H9 (cell line): ENCODE measurements at regions not wholly inside any gene's neighbourhood (a gene's known extent, or its start where the extent isn't known, plus 50 kb on each side); places are given as distances from the start of the nearest gene placed in this dataset.

Source experiments
- DNase-seq: peaks from one replicate; pipeline ENCODE4 v3.0.0-alpha.2; 2017
- H2AFZ ChIP-seq: one replicate; pipeline ENCODE4 v1.6.1; 2013; ENCODE audit warnings: mild to moderate bottlenecking, low read length, control low read depth, moderate library complexity
- H2AK5ac ChIP-seq: 2 replicates; pipeline ENCODE4 v1.6.1; 2013; ENCODE audit warnings: low read length, control low read depth, mixed read lengths; ENCODE audit not compliant: insufficient read length
- H2BK120ac ChIP-seq: one replicate; pipeline ENCODE4 v1.6.1; 2013; ENCODE audit warnings: low read depth, mild to moderate bottlenecking, low read length, control low read depth, inconsistent platforms; ENCODE audit not compliant: poor library complexity, severe bottlenecking
- H2BK12ac ChIP-seq: 2 replicates; pipeline ENCODE4 v1.6.1; 2013; ENCODE audit warnings: low read length, control low read depth, mixed read lengths, low read depth; ENCODE audit not compliant: insufficient read length
- H2BK15ac ChIP-seq: 2 replicates; pipeline ENCODE4 v1.6.1; 2013; ENCODE audit warnings: low read depth, low read length, control low read depth
- H2BK20ac ChIP-seq: one replicate; pipeline ENCODE4 v1.6.1; 2013; ENCODE audit warnings: low read depth, mild to moderate bottlenecking, low read length, control low read depth, inconsistent platforms; ENCODE audit not compliant: poor library complexity, severe bottlenecking
- H2BK5ac ChIP-seq: 2 replicates; pipeline ENCODE4 v1.6.1; 2013; ENCODE audit warnings: low read length, control low read depth, mixed read lengths; ENCODE audit not compliant: insufficient read length
- H3K14ac ChIP-seq: 2 replicates; pipeline ENCODE4 v1.6.1; 2013; ENCODE audit warnings: low read length, control low read depth; ENCODE audit not compliant: insufficient read depth
- H3K18ac ChIP-seq: 2 replicates; pipeline ENCODE4 v1.6.1; 2013; ENCODE audit warnings: low read depth, mild to moderate bottlenecking, mixed read lengths, low read length, control low read depth; ENCODE audit not compliant: insufficient read length
- H3K23ac ChIP-seq: 2 replicates; pipeline ENCODE4 v1.6.1; 2013; ENCODE audit warnings: low read length, control low read depth, mixed read lengths, low read depth; ENCODE audit not compliant: insufficient read length
- H3K23me2 ChIP-seq: 2 replicates; pipeline ENCODE4 v1.6.1; 2013; ENCODE audit warnings: low read depth, mild to moderate bottlenecking, mixed read lengths, low read length, control low read depth; ENCODE audit not compliant: insufficient read length, poor library complexity, severe bottlenecking
- H3K27ac ChIP-seq: 2 replicates; pipeline ENCODE4 v1.5.1; 2013; ENCODE audit warnings: low read length, control low read depth, mixed read lengths, low read depth; ENCODE audit not compliant: insufficient read length
- H3K27me3 ChIP-seq: 2 replicates; pipeline ENCODE4 v1.6.1; 2013; ENCODE audit warnings: low read length, control low read depth, inconsistent platforms; ENCODE audit not compliant: insufficient read depth
- H3K4ac ChIP-seq: 2 replicates; pipeline ENCODE4 v1.6.1; 2013; ENCODE audit warnings: low read depth, mild to moderate bottlenecking, control low read depth, inconsistent platforms, low read length, moderate library complexity
- H3K4me1 ChIP-seq: 2 replicates; pipeline ENCODE4 v1.6.1; 2013; ENCODE audit warnings: low read length, control low read depth, inconsistent platforms; ENCODE audit not compliant: insufficient read depth
- H3K4me2 ChIP-seq: 2 replicates; pipeline ENCODE4 v1.6.1; 2013; ENCODE audit warnings: low read length, control low read depth, mixed read lengths; ENCODE audit not compliant: insufficient read length, insufficient read depth
- H3K56ac ChIP-seq: 2 replicates; pipeline ENCODE4 v1.6.1; 2013; ENCODE audit warnings: low read depth, mild to moderate bottlenecking, mixed read lengths, low read length, control low read depth; ENCODE audit not compliant: insufficient read length
- H3K79me1 ChIP-seq: 2 replicates; pipeline ENCODE4 v1.6.1; 2013; ENCODE audit warnings: low read depth, mild to moderate bottlenecking, moderate library complexity, low read length, control low read depth, inconsistent platforms; ENCODE audit not compliant: insufficient read depth, poor library complexity, severe bottlenecking
- H3K79me2 ChIP-seq: 2 replicates; pipeline ENCODE4 v1.6.1; 2013; ENCODE audit warnings: low read length, control low read depth, inconsistent platforms; ENCODE audit not compliant: insufficient read depth
- H3K9ac ChIP-seq: 2 replicates; pipeline ENCODE4 v1.6.1; 2013; ENCODE audit warnings: low read length, control low read depth, mixed read lengths; ENCODE audit not compliant: insufficient read length; ENCODE audit errors: extremely low read depth
- H3K9me3 ChIP-seq: one replicate; pipeline ENCODE4 v1.6.1; 2013; ENCODE audit warnings: low read depth, low read length, inconsistent platforms; ENCODE audit not compliant: control insufficient read depth
- H3T11ph ChIP-seq: one replicate; pipeline ENCODE4 v1.6.1; 2013; ENCODE audit warnings: mild to moderate bottlenecking, low read length, control low read depth, inconsistent platforms
- H4K20me1 ChIP-seq: one replicate; pipeline ENCODE4 v1.6.1; 2013; ENCODE audit not compliant: control insufficient read depth, insufficient read length, insufficient read depth
- H4K5ac ChIP-seq: 2 replicates; pipeline ENCODE4 v1.6.1; 2013; ENCODE audit warnings: low read depth, mild to moderate bottlenecking, mixed read lengths, low read length, control low read depth; ENCODE audit not compliant: insufficient read length
- H4K8ac ChIP-seq: replicated peaks from 2 replicates; pipeline ENCODE4 v1.6.1; 2013; ENCODE audit warnings: low read length, control low read depth, mixed read lengths, low read depth; ENCODE audit not compliant: insufficient read length
- H4K91ac ChIP-seq: 2 replicates; pipeline ENCODE4 v1.6.1; 2013; ENCODE audit warnings: low read depth, mild to moderate bottlenecking, moderate library complexity, mixed read lengths, low read length, control low read depth; ENCODE audit not compliant: insufficient read length
- H3K27ac Mint-ChIP-seq, 3 experiments: 2 replicates in 2 of 3; 3 replicates in 1 of 3; pipeline ENCODE4 v1.8.0; 2020 to 2021; ENCODE audit warnings: mixed read lengths in 3 of 3, mild to moderate bottlenecking in 1 of 3, moderate library complexity in 1 of 3
- H3K27me3 Mint-ChIP-seq: 2 replicates; pipeline ENCODE4 v1.8.0; 2021; ENCODE audit warnings: low read depth, mild to moderate bottlenecking, moderate library complexity, mixed read lengths
- H3K36me3 Mint-ChIP-seq, 3 experiments: 2 replicates in 2 of 3; 3 replicates in 1 of 3; pipeline ENCODE4 v1.8.0; 2020 to 2021; ENCODE audit warnings: low read depth in 3 of 3, mixed read lengths in 3 of 3; ENCODE audit not compliant: insufficient read depth in 1 of 3
- H3K4me1 Mint-ChIP-seq, 2 experiments: 2 replicates each; pipeline ENCODE4 v1.8.0; 2020; ENCODE audit warnings: mixed read lengths in 2 of 2
- H3K4me3 Mint-ChIP-seq, 2 experiments: 2 replicates in 1 of 2; 3 replicates in 1 of 2; pipeline ENCODE4 v1.8.0; 2020 to 2021; ENCODE audit warnings: mild to moderate bottlenecking in 2 of 2, mixed read lengths in 2 of 2, moderate library complexity in 1 of 2
- H3K9me3 Mint-ChIP-seq, 2 experiments: 2 replicates in 1 of 2; 3 replicates in 1 of 2; pipeline ENCODE4 v1.8.0; 2020; ENCODE audit warnings: mild to moderate bottlenecking in 2 of 2, mixed read lengths in 2 of 2, moderate library complexity in 1 of 2
- CTCF ChIP-seq: fragments of 200-600 bp; sonication (generic); conservative IDR thresholded peaks from 3 replicates; pipeline ENCODE4 v1.8.0; 2021; ENCODE audit warnings: antibody characterized with exemption, mild to moderate bottlenecking
- WGBS: extraction: QIAGEN DNeasy Blood & Tissue Kit; methylation state at CpG from one replicate; pipeline ENCODE4 v1.1.7; 2013; ENCODE audit warnings: missing lambda C conversion rate, low lambda C conversion rate, mixed read lengths; ENCODE audit not compliant: insufficient read length; ENCODE audit errors: extremely low coverage; 5-methylcytosine and 5-hydroxymethylcytosine counted together

- Mint-ChIP-seq H3K27me3 (no peaks in the 10 kb centered on the region), H3K4me3 (no peak overlapping the region), H3K36me3 (peaks cover 0 to 4% (median 0%) of the 10 kb centered on the region in 3 experiments; a peak in 1 of 7 replicates), H3K9me3 (peaks cover 0 to 3% of the 10 kb centered on the region in 2 experiments; a peak in 4 of 5 replicates), H3K4me1 (no peaks in the 10 kb centered on the region), H3K27ac (no peak overlapping the region)
- Histone ChIP-seq H4K5ac (no peak overlapping the region), H3K56ac (no peak overlapping the region), H3K4ac (no peak overlapping the region), H3K79me2 (no peaks in the 10 kb centered on the region), H3K18ac (no peak overlapping the region), H3K14ac (no peak overlapping the region), H3K4me2 (no peak overlapping the region), H3K27ac (no peak overlapping the region), H3K9me3 (no peaks in the 10 kb centered on the region), H2BK120ac (no peak overlapping the region), H2AFZ (no peak overlapping the region), H2AK5ac (no peak overlapping the region), H2BK12ac (no peak overlapping the region), H2BK15ac (no peak overlapping the region), H4K20me1 (no peaks in the 10 kb centered on the region), H3K23ac (no peak overlapping the region), H3K79me1 (no peaks in the 10 kb centered on the region), H3T11ph (no peak overlapping the region), H3K23me2 (no peaks in the 10 kb centered on the region), H2BK20ac (no peak overlapping the region), H4K8ac (no peak overlapping the region), H2BK5ac (no peak overlapping the region), H4K91ac (no peak overlapping the region), H3K9ac (no peak overlapping the region), H3K27me3 (no peaks in the 10 kb centered on the region), H3K4me1 (no peaks in the 10 kb centered on the region)
- WGBS: no CpG with 5 or more reads among the region's 2 CpGs
- TF ChIP-seq CTCF: no peak
- no peak for DNase-seq
Measured at GRCh38 chr1:103162360-103162759, 54.0 kb upstream of the COL11A1 start.
